NCI-H146 treated with DMSO at 0.1 percent for 48 hours (cell line): ENCODE measurements at regions not wholly inside any gene's neighbourhood (a gene's known extent, or its start where the extent isn't known, plus 50 kb on each side); places are given as distances from the start of the nearest gene placed in this dataset.

Experiments used
- DNase-seq: peaks from one replicate; lab custom pipeline; 2025; ENCODE audit not compliant: unreplicated experiment; lab: John Stamatoyannopoulos, UW

- no peak for DNase-seq
Measured at GRCh38 chr3:148343416-148343815, 354.3 kb upstream of the AGTR1 start.

GRCh38 chr3:148344521-148344920, 353.2 kb upstream of the AGTR1 start:
- no peak for DNase-seq

- no peak for DNase-seq
Measured at GRCh38 chr3:148360051-148360450, 337.7 kb upstream of the AGTR1 start.

- DNase-seq: peak; percentile 68
Measured at GRCh38 chr3:148366743-148367410, 330.8 kb upstream of the AGTR1 start.

- DNase-seq: no peak
Measured at GRCh38 chr3:148367756-148368155, 329.9 kb upstream of the AGTR1 start.

- no peak for DNase-seq
Measured at GRCh38 chr3:148369381-148369780, 328.3 kb upstream of the AGTR1 start.

- DNase-seq: no peak
Measured at GRCh38 chr3:148372206-148372875, 325.4 kb upstream of the AGTR1 start.

- no peak for DNase-seq
Measured at GRCh38 chr3:148373961-148374360, 323.7 kb upstream of the AGTR1 start.

GRCh38 chr3:148379763-148380382, 317.8 kb upstream of the AGTR1 start:
- DNase-seq: peak; percentile 77

GRCh38 chr3:148381051-148381450, 316.7 kb upstream of the AGTR1 start:
- peak; percentile 9 for DNase-seq

GRCh38 chr3:148389916-148390315, 307.8 kb upstream of the AGTR1 start:
- DNase-seq: no peak

- no peak for DNase-seq
Measured at GRCh38 chr3:148395821-148396220, 301.9 kb upstream of the AGTR1 start.

GRCh38 chr3:148400754-148401153, 296.9 kb upstream of the AGTR1 start:
- no peak for DNase-seq

GRCh38 chr3:148408667-148409066, 289.0 kb upstream of the AGTR1 start:
- no peak for DNase-seq

GRCh38 chr3:148420242-148420641, 277.5 kb upstream of the AGTR1 start:
- no peak for DNase-seq

GRCh38 chr3:148428862-148429605, 268.7 kb upstream of the AGTR1 start:
- no peak for DNase-seq

GRCh38 chr3:148433665-148434064, 264.0 kb upstream of the AGTR1 start:
- DNase-seq: no peak

GRCh38 chr3:148435534-148435933, 262.2 kb upstream of the AGTR1 start:
- DNase-seq: no peak

GRCh38 chr3:148439254-148439822, 258.4 kb upstream of the AGTR1 start:
- DNase-seq: no peak

GRCh38 chr3:148441191-148441590, 256.5 kb upstream of the AGTR1 start:
- no peak for DNase-seq

GRCh38 chr3:148450819-148451218, 246.9 kb upstream of the AGTR1 start:
- DNase-seq: peak; percentile 74
